NCI-H446 (cell line): ENCODE measurements at regions not wholly inside any gene's neighbourhood (a gene's known extent, or its start where the extent isn't known, plus 50 kb on each side); places are given as distances from the start of the nearest gene placed in this dataset.

Experiments used
- DNase-seq, 2 experiments: peaks; one replicate each; lab custom pipeline; 2025; lab: John Stamatoyannopoulos, UW

GRCh38 chrX:39805022-39805421, 292.7 kb downstream of the BCOR start:
- no peak for DNase-seq

GRCh38 chrX:39805825-39806224, 291.9 kb downstream of the BCOR start:
- no peak for DNase-seq

- no peak for DNase-seq
Observed at GRCh38 chrX:39808471-39808917, 289.3 kb downstream of the BCOR start.

GRCh38 chrX:39809331-39809730, 288.4 kb downstream of the BCOR start:
- DNase-seq = no peak

GRCh38 chrX:39810901-39811300, 286.9 kb downstream of the BCOR start:
- DNase-seq = no peak

GRCh38 chrX:39811376-39811775, 286.4 kb downstream of the BCOR start:
- no peak for DNase-seq

GRCh38 chrX:39813631-39814277, 284.0 kb downstream of the BCOR start:
- DNase-seq = peak; percentile 83 to 91

GRCh38 chrX:39814391-39814790, 283.4 kb downstream of the BCOR start:
- no peak for DNase-seq

GRCh38 chrX:39815631-39816030, 282.1 kb downstream of the BCOR start:
- DNase-seq = no peak

- DNase-seq = peak in 1 of 2 experiments; percentile 28
Observed at GRCh38 chrX:39816871-39817731, 280.7 kb downstream of the BCOR start.

GRCh38 chrX:39817754-39818470, 279.8 kb downstream of the BCOR start:
- DNase-seq = no peak

- no peak for DNase-seq
Observed at GRCh38 chrX:39818750-39819149, 279.0 kb downstream of the BCOR start.

- no peak for DNase-seq
Observed at GRCh38 chrX:39819921-39820849, 277.6 kb downstream of the BCOR start.

- DNase-seq = no peak
Observed at GRCh38 chrX:39820938-39821708, 276.6 kb downstream of the BCOR start.

- DNase-seq = no peak
Observed at GRCh38 chrX:39821709-39822095, 276.1 kb downstream of the BCOR start.

GRCh38 chrX:39822133-39822748, 275.5 kb downstream of the BCOR start:
- DNase-seq = no peak

- no peak for DNase-seq
Observed at GRCh38 chrX:39823424-39823823, 274.3 kb downstream of the BCOR start.

- DNase-seq = no peak
Observed at GRCh38 chrX:39823854-39824253, 273.9 kb downstream of the BCOR start.

- DNase-seq = no peak
Observed at GRCh38 chrX:39826813-39827543, 270.8 kb downstream of the BCOR start.

GRCh38 chrX:39827951-39828350, 269.8 kb downstream of the BCOR start:
- DNase-seq = no peak
